Hindlimb muscle (tissue), 1 donor: ENCODE measurements at regions not wholly inside any gene's neighbourhood (a gene's known extent, or its start where the extent isn't known, plus 50 kb on each side); places are given as distances from the start of the nearest gene placed in this dataset.
"Not testable (repeated sequence)": the region's sequence is repeated elsewhere in the genome, so short reads cannot be mapped to it uniquely, and the experiment has no call there.

Experiments
- DNase-seq: peaks from one replicate; pipeline ENCODE4 v3.0.0-alpha.2; 2013

DNA sequence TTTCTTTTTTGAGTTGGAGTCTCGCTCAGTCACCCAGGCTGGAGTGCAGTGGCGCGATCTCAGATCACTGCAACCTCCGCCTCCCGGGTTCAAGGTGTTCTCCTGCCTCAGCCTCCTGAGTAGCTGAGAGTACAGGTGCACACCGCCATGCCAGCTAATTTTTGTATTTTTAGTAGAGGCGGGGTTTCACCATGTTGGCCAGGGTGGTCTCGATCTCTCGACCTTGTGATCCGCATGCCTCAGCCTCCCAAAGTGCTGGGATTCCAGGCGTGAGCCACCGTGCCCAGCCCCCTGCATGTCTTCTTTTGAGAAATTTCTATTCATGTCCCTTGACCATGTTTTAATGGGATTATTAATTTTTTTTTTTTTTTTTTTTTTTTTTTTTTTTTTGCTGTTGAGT, 430.5 kb upstream of the DDX18 start:
- not testable (repeated sequence) for DNase-seq

GRCh38 chr2:117396161-117396560, 418.3 kb upstream of the DDX18 start:
- DNase-seq: no peak

DNA sequence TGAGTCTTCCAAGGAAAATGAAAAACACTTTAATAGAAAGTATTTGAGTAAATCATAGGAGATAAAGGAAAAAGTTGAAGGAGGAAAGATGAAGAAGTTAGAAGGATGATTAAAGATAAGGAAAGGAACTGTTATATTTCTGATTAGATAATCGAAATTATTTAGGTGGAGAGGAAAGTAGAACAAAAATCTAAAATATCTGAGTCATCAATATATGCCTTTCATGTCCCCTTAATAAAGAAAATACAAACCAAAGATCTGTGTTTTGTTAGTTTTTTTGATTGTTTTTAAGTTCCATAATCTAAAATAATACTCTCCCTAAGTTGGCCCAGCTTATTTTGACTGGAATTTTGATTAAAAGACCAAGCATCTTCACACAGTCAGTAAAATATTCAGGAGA, 412.9 kb upstream of the DDX18 start:
- no peak for DNase-seq

DNA sequence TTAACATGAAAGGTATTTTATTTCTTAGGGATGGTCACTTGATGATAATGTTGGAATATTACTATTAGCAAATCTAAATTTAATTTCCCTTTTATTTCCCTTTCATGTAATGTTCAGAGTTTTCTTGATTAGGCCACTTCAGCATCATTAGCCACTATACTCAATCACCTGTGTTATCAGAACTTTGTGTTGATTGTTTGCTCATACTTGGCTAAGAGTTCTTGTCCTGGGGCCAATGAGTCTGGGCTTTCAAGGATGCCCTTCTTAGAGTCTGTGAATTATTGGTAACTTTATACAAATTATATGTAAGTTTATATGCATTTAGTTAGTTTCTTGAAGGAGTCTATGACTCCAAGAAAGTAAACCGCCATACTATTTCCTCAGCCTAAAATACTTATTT, 408.0 kb upstream of the DDX18 start:
- DNase-seq: no peak

DNA sequence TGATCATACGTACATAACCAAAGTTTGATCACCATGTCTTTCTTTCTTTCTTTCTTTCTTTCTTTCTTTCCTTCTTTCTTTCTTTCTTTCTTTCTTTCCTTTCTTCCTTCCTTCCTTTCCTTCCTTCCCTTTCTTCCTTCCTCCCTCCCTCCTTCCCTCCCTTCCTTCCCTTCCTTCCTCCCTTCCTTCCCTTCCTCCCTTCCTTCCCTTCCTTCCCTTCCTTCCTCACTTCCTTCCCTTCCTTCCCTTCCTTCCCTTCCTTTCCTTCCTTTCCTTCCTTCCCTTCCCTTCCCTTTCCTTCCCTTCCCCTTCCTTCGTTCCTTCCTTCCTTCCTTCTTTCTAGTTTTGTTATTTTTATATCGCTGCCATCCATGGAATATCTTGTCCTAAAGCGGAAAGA, 406.7 kb upstream of the DDX18 start:
- no peak for DNase-seq

- no peak for DNase-seq
Observed at GRCh38 chr2:117409443-117409842, 405.0 kb upstream of the DDX18 start.

DNA sequence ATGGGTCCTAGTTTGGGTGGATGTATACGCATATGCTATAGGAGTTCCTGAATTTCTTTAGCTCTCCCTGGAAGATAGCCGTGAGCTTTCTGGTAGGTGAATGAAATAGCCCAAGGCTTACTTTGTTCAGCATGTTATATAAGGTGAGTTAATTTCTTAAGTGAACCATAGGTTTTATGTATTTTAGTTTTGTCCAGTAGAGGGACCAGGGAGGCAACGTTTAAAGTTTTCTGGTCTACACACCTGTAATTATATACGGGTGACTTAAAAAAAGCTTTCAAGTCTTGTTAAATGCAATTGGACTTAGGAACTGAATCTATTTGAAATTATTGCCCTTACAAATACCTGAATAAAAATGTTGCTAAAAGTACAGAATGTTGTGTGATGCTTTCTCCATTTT, 402.5 kb upstream of the DDX18 start:
- no peak for DNase-seq

DNA sequence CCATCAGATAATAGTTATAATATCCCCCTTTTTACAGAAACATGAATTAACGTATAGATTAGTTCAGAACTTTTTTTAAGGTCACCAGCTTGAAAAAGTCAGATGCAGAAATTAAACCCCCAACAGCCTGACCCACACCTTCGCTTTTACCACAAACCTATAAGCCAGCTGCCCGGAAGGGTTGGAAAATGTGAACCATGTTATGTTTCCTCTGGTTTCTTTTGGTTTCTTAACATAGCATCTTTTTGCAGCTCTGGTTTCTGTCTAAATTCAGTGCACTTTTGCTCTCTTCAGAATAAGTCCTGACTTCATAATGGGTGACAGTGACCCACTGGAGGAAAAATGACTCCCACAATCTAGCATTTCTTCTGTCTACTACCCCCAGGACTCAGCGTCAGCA, 381.7 kb upstream of the DDX18 start:
- DNase-seq: no peak

GRCh38 chr2:117436697-117437096, 377.8 kb upstream of the DDX18 start:
- no peak for DNase-seq

- DNase-seq: peak; percentile 11
Observed at GRCh38 chr2:117470311-117471095, 344.0 kb upstream of the DDX18 start.

DNA sequence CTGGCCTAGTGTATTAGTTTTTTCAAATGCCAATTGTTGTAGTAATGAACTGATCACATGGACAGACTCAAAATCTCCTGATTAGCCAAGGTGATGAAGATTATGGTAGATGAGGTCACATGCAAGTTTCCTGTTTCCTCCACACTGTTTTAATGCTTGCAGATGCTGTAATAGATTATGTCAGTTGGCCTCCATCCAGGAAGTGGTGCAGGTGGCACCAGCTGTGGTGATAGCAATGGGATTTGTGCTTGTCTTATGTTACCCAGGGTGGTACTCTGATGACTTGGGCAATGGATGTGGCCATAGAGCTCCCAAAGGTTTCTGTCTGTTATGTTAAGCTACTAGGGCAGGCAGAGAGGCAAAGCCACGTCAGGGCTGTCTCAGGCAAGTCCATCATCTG, 332.9 kb upstream of the DDX18 start:
- DNase-seq: no peak

- DNase-seq: no peak
Observed at GRCh38 chr2:117485588-117485987, 328.9 kb upstream of the DDX18 start.

DNA sequence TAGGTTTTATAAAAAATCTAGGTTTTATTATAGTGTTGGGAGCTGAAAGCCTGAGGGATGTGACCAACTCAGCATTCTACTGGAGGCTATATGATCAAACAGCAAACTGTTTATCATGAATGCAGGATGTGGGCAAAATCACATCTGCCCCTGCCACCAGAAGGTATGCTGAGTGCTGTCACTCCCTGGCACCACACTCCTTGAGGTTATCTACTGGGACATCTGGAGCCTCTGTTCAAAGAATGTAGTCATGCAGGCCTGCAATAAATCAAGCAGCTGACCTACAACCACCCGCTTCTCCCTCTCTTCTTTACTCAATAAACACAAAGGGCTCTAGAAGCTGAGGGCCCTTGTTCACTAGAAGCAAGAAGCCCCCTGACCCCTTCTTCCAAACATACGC, 328.4 kb upstream of the DDX18 start:
- no peak for DNase-seq

DNA sequence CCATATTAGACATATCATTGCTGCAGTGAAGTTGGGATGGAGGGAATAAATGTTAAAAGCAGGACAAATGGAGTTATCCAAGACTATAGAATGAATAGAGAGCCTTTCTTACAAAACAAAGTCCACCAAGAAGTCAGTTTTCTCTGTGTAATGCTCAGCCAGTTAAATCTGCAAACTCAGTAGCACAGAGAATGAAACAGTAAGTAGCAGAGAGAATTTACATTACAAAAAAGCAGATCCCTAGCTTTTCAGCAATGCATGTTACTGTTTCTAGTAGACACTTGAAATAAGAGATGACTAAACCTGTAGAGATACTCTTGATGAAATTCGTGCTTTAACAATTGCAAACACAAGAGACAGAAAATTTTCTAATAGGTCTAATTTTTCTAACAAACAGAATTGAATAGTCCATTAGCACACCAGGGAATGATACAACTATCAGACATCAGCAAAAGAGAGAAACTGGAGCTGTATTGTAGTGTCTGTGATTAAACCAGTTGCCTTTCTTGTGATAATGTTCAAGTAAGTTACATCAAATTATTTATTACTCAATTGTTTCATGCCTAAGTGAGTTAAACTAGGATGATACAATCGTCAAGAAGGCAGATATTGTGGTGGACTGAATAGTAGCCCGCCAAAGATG, 322.2 kb upstream of the DDX18 start:
- no peak for DNase-seq

DNA sequence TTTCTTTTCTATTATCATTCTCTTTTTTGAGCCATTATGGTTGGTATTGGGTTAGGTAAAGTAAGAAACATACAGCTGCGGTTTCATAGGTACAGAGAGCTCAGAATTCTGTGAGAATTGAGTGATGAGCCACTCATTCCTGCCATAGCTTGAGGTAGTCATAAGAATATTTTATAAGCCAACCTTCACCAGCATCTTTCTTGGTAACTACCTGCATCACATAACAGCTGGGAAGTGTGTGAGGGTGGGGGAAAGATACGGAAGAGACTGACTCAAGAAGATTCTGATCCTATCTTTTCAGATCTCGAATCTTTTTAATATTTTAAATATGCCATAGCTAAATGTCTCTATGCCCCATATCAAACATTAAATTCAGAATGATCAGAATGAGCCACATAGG, 313.8 kb upstream of the DDX18 start:
- no peak for DNase-seq

DNA sequence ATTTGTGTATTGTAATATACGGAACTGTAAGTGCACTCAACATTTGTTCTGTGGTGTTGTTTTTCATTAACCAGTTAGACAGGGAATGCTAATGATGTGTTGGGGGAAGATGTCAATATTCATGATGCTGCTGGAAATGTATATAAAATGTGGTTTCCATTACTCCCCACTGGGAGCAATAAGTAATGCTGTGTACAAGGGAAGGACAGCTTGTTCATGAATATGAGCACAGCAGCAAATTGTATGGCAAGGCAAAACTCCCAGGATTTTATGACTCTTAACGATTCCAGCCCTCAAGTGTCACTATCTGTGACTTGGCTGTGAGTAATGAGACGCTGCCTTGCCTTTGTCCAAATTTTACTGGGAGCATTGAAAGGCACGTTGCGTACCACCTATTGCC, 312.4 kb upstream of the DDX18 start:
- no peak for DNase-seq

- no peak for DNase-seq
Observed at GRCh38 chr2:117512307-117512706, 302.2 kb upstream of the DDX18 start.

DNA sequence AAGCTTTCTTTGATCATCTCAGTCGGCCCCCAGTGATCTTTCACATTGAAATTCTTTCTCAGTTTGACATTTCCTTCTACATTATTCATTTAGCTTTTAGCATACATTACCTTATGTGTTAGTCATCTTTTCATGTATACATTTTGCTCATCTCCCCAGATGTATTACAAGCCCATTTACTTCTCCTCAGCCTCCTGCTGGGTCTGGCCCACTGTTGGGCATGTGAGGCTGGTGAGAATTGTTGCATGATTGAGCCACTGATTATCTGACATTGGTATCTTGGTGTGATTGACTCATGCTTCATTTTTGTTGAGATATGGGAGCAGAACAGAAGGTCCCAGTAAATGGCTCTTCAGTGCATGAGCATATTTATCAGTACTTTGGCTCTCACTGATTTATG, 300.1 kb upstream of the DDX18 start:
- no peak for DNase-seq

DNA sequence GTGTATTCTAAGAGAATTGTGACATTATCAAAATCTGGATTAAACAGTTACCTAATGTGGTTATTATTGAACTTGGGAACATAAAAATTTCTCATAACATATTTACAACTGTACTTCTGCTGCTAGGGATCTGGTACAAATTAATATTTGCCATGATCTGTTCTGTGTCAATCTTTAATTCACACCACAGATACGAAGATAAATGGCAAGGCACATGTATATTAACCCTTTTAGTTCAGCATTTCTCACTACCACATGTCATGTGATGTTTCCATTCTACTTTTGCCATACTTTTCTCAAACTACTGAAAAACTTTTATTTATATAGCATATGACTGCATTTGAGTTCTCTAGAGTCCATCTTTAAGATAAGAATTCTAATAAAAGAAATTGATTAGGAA, 295.3 kb upstream of the DDX18 start:
- no peak for DNase-seq

DNA sequence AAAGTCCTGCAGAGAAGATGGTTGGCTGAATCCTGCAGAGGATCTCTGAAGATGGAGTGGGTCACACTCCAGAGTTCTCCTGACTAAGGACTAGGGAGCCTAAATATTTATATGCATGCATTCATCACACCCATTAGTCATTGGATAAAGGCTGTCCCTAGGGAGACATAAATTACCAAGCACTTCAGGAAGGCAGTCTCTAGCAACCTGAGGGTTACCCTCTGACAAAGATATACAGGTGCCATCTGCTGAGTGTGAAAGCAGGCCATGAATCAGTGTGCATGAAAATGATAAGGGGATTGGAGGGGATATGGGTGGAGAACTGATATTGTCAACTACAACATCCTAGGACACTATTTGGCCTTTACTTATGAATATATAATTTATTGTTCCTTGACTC, 294.8 kb upstream of the DDX18 start:
- DNase-seq: no peak

DNA sequence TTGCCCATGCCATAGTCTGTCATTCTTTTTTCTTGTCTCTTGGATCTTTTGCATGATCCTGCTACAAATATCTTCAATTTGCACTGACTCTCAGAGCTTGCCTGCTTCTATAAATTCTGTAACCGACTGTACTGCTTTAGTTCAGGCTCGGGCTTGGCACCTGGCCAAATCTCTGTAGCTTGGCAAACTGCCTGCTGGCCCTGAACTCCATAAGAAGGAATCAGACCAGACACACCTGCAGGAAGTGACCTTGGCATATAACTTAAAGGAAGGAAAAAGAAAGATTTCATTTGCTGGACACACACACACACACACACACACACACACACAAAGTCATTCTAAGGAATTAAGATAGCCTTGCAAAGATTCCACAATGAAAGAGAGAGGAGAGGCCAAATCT, 291.2 kb upstream of the DDX18 start:
- peak; percentile 72 for DNase-seq

DNA sequence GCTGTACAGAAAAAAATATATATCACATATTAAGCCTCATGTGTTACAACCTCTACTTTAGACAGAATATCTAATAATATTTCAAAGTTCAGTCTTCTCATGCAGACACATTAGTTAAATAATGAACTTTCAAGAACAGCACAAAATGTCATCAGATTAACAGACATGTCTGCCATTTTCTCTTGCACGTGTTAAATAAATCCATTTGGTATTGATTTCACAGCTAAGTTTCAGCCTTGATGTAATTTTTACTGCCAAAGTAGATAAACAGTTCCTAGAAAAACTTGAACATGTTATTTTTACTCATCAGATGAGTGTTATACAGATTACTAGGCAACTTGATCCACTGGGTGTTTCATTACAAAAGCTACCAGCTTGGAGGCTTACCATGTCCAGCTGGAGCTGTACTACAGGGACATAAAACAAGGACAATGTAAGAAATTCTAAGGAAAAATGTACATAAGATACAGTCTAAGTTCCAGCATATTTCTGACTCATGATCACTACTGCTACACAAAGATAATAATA, 290.7 kb upstream of the DDX18 start:
- no peak for DNase-seq

DNA sequence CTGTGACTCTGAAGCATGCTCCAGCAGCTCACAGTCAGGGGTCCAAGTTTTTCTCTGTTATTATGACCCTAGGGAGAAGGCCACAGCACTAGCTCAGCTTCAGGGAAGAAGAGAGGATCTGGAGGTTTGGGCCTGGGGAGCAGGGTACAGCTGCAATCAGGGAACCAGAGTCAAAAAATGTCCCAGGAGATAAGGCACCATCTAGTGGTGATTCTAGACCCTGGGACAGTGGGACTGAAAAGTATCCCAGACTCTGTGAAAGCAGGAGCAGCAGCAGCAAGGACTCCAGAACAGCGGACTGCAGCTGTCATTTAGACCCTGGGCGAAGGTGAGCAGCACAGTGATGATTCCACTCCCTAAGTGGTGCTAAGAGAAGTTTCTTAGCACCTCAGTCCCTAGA, 278.4 kb upstream of the DDX18 start:
- DNase-seq: no peak

DNA sequence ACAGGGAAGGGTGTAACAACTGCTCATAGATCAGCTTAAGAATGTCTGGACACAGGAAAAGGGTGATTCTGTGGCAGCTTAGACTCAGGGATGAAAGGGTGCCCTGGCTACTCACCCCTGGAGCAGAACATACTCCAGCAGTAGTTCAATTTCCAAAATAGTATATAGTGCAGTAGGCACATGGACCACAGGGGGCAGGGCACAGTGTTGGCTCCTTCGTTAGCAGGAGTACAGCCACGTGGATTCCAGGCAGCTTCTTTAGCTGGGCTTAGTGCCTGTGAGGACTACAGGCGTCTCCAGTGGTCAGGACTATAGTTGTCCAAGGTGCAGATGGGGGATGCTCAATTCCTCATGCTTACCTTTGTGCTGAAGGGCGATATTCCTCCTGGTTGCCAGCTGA, 277.5 kb upstream of the DDX18 start:
- DNase-seq: no peak
